ENCODE measurements at regions not wholly inside any gene's neighbourhood (a gene's known extent, or its start where the extent isn't known, plus 50 kb on each side); places are given as distances from the start of the nearest gene placed in this dataset.
"Not testable (repeated sequence)": the region's sequence is repeated elsewhere in the genome, so short reads cannot be mapped to it uniquely, and the experiment has no call there.

DNA sequence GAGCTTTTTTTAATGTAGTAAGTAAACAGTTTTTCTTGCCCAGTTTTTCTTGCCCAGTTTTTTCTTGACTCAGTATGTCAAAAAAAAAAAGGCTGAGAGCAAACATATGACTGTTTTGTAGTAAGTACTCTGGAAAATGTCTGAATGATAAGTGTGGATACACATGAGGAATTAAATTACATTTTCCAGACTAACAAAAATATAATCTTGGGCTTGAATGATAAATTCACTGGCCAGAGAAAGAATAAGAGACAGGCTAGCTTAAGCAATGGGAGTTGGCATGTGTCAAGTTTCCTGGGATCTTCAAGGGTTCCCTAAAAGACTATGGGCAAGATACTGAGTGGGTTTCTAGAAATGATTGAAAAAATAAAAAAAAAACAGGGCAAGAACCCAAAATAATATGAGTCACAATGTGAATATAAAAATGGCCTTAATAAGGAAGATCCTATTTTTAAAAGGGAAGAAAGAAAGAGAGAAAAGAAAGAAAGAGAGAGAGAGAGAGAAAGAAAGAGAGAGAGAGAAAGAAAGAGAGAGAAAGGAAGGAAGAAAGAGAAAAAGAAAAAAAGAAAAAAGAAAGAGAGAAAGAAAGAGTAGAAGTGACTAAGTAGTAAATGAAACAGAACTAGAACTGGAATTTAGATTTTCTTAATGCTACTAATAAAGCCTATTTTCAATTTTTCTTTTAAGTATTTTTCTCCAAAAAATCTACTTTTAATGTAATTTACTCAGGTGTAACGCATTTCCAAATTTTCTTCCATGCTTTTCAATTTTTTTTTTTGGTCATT is 60.2 kb downstream of the TFPI2 start:
- no peak for DNase-seq (ENCODE audit: low read depth in 2 of 2)

DNA sequence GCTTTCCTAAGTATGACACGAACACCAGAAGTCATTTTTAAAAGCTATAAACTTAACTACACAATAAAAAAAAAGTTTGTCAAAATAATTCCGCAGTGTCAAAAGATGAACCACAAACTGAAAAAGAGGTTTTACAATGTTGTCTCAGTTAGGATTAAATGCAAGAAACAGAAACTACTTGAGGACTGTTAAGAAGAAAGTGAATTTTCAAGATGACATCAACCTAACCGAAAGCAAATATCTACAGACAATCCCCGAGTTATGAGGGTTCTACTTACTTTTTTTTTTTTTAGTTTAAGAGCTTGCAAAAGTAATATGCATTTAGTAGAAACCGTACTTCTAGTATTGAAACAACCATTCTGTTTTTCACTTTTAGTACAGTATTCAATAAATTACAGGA is 62.3 kb downstream of the TFPI2 start:
- DNase-seq (ENCODE audit: low read depth in 2 of 2): no peak

DNA sequence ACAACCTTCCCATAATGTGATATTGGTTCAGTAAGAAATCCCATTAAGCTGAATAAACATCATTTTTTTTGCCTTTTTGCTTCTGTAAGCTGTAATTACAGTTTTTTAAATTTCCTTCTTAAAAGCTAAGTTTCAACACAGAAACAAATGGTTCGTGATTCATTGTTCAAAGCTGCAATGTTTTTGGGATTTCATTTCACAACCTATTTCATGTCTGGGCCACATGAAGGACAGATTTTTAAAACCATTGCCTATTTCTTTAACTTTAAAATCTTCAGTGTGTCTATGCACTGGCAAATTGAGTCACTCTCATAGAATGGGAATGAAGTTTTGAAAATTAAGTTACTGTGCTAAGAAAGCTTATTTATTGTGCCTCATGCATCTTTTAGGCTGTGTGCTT is 66.9 kb downstream of the TFPI2 start:
- DNase-seq (ENCODE audit: low read depth in 2 of 2): no peak

DNA sequence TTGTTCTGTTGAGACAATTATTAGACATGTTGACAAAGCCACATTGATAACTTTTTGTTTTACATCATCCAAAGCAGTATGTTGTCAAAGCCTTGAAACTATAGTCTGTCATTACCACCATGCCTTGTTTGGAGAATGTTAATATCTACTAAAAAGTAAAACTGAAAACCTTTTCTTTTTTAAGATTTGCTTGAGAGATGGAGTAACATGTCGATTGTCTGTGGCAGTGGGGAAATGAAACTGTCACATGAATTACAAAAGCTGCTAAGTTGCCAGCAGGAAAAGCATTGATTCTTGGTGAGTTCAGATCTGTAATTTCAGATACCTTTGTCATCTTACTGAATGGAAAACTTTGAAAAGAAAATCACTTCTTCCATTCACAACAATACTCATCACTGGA is 69.1 kb downstream of the TFPI2 start:
- no peak for DNase-seq (ENCODE audit: low read depth in 2 of 2)

DNA sequence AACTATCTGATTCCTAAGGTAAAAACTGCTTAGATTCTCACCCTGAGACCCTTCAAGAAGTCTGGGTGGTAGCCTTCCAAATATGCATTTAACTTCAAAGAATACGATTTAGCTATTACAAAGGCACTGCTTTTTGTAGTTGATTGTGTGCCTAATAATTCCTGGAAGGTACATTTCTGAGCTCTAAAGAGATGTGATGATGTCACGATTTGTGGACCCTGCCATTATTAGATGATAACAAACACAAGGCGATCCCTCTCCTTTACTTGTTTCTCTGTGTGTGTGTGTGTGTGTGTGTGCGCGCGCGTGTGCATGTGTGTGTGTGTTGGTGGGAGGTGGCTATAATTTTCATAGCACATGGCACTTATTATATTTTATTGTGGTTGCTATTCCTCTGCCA is 70.9 kb downstream of the TFPI2 start:
- DNase-seq (ENCODE audit: low read depth in 2 of 2): no peak

DNA sequence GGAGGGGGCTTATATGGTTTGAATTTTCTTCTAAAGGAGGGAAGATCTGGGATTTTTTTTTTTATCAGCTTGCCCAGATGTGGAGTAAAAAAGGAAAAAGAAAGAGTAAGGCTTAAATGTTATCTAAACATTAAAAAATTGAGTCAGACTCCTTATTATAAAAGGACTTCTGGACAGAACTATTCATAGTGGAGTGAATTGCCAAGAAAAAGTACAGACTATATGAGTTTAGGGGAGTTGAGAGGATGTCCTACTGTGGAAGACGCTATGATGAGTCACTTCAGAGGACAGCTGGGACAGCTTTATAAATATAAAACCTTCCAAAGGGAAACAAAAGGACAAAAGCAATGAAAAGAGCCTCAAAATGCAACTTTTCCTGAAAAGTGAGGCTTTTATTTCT is 73.0 kb downstream of the TFPI2 start:
- DNase-seq (ENCODE audit: low read depth in 2 of 2): no peak

DNA sequence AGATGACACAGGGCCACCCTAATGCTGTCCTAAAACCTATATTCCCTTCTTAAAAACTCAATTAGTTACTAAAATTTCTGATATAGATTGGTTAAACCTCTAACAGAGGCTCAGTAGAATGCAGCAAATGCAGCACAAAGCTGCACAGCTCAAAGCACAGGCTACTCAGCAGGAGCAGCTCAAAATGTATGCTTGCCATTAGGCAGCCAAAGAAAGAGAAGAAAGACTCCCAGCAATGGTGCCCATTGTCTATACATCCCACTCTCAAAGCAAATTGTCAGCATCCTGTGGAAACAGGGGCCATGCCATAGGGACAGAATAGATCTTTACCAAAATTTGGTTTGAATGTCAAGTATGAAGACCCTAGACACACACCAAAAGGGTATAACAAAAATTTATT is 73.5 kb downstream of the TFPI2 start:
- DNase-seq (ENCODE audit: low read depth in 2 of 2): no peak

DNA sequence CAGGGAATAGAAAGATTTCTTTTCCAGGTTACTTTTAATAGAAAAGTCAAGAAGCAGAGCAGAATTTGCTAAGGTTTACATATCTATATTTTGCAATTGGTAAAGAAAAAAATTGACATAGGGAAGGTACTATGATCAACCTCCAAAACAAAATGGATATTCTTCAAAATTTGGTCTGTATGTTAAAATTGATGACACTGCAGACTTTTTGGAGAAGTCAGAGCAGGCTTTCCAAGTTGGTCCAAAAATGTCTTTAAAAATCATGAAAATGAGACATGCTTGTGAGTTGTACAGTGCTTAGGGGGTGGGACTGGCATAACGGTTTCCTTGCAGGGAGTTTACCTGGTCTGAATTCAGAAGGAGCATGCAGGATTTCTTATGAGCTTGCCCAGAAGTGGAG is 77.0 kb downstream of the TFPI2 start:
- DNase-seq (ENCODE audit: low read depth in 2 of 2): no peak

DNA sequence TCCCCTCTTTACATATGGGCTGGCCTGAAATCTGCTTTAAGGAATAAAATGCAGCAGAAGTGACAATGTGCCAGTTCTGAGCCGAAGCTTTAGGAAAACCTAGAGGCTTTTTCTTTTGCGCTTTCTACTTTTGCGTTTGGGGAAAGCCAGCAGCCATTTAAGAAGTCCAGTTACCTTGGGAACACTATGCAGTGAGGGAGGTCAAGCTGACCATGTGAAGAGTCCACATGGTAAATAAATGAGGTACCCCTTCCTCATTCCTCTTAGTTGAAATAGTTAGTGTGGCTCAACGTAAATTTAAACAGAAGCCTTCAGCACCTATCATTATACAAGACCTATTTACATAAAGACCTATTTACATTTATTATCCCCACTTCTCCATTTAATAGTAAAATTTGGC is 78.5 kb downstream of the TFPI2 start:
- DNase-seq (ENCODE audit: low read depth in 2 of 2): no peak

DNA sequence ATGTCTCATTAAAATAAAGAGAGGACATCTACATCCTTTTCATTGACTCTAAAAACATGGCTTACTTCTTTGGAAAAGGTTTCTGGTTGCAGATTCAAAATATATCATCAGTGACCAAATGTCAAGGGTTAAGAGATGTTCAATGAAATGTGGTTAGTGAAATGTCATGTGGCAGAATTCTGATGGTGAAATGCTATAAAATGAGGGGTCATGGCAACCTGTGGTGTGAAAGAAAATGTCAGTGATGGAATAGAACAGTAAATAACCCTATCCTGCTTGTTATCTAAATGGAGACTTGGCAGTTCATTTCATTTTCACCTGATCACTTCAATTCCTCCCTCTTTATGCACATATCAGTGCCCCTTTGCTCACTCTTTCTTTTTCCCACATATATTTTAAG is 79.4 kb downstream of the TFPI2 start:
- no peak for DNase-seq (ENCODE audit: low read depth in 2 of 2)

DNA sequence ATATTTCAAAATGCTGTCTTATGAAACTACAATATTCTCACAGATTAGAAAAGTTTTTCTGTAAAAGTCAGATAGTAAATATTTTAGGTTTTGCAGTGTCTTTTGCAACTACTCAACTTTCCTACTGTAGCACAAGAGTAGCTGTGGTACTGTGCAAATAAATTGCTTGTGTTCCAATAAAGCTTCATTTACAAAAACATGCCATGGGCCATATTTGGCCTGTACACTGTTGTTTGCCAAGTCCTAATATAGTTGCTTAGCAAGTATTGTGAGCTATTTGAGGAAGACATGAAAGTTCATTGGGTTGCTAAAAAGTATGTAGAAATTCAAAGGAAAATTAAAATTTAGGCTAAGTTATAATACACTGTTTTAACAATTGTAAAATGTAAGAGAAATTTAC is 80.0 kb downstream of the TFPI2 start:
- no peak for DNase-seq (ENCODE audit: low read depth in 2 of 2)

DNA sequence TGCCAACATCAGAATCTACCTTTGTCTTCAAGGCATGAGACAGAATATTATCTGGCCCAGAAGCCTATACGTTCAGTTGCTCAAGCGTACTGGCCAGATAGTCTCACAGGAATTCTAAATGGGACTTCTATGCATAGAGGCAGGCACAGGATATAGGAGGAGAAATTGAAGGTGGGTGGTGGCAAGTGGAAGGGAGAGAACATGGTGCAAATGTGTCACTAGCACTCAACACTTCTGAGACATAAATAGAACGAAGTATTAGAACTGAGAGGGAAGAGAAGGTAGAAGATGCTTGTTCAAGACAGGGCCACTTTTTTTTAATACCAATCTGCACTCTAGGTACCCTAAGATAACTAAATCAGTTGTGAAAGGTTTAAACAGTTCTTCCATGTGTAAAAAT is 85.8 kb downstream of the TFPI2 start:
- no peak for DNase-seq (ENCODE audit: low read depth in 2 of 2)

DNA sequence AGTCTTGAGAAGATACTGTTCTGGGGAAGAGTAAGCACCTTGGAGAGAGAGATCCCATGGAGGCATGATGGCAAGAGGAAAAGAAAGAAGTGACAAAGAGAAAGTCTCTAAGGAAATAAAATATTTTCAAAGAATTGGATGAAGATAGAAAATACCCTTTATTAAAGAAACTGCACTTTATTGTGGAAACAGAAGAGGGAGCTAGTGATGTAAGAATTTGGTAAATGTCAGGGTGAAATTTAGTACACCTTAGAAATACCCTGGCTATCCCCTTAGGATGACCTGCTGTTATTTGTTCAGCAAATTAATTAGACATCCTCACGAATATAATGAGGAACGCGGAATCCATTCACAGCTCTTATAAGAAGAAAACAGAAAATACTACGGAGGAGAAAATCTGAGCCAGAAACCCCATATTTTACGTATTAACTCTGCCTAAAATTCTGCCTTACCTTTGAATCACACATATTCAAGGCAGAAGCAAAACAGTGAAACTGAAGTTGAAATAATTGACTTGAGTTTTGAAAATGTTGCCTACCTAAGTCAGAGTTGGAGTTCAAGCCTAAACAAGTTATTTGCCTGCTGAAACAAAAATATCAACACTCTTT is 90.7 kb downstream of the TFPI2 start:
- no peak for DNase-seq (ENCODE audit: low read depth in 2 of 2)

DNA sequence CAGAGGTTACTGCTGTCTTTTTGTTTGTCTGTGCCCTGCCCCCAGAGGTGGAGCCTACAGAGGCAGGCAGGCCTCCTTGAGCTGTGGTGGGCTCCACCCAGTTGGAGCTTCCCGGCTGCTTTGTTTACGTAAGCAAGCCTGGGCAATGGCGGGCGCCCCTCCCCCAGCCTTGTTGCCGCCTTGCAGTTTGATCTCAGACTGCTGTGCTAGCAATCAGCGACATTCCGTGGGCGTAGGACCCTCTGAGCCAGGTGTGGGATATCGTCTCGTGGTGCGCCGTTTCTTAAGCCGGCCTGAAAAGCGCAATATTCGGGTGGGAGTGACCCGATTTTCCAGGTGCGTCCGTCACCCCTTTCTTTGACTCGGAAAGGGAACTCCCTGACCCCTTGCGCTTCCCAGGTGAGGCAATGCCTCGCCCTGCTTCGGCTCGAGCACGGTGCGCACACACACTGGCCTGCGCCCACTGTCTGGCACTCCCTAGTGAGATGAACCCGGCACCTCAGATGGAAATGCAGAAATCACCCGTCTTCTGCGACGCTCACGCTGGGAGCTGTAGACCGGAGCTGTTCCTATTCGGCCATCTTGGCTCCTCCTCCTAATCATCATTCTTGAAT is 97.4 kb downstream of the TFPI2 start:
- not testable (repeated sequence) for DNase-seq (ENCODE audit: low read depth in 2 of 2)

DNA sequence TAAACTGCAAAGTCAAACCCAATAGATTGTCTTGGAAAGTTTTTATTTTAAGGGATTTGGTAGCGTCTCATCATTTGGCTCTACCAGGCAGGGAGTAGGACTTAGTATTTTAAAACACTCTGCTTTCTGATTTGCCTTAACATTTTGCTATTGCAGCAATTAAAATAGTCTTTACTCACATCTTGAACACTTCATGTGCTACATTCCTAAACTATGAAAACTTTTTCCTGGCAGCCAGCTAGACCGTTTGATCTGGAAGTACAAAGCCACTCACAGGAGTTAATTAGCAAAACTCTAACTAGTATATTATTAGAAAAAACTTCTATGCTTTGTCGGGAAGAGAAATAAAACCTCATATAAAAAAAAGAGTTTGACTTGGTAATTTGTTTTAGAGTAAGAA is 111.4 kb downstream of the TFPI2 start:
- DNase-seq (ENCODE audit: low read depth in 2 of 2): no peak

DNA sequence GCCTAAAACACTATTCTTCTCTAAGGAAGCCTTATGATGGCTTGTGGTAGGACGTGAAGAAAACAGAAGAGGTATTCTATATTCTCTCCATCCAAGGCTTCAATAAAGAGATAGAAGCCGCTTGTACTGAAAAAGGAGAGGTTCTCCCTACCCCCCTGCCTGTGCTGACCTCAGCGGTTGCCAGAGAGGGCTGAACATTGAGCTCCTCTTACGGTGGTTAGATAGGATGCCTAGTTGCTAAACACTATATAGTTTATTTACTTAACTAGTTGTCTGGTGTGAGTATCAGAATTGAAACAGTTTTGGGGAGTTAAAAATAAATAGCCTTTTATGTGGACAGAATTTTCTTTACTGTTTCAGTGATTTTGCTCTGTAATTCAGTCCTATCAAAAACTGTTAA is 112.2 kb downstream of the TFPI2 start:
- DNase-seq (ENCODE audit: low read depth in 2 of 2): no peak

DNA sequence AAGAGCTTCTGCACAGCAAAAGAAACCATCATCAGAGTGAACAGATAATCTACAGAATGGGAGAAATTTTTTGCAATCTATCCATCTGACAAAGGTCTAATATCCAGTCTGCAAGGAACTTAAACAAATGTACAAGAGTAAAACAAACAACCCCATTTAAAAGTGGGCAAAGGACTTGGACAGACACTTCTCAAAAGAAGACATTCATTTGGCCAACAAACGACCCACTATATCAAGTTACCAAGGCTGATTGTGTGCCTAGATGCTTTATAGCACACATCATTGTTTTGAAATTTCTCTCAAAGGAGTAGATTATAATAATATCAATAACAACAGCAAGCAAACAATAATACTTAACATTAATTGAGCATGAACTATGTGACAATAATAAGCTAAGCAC is 117.1 kb downstream of the TFPI2 start:
- DNase-seq (ENCODE audit: low read depth in 2 of 2): no peak

DNA sequence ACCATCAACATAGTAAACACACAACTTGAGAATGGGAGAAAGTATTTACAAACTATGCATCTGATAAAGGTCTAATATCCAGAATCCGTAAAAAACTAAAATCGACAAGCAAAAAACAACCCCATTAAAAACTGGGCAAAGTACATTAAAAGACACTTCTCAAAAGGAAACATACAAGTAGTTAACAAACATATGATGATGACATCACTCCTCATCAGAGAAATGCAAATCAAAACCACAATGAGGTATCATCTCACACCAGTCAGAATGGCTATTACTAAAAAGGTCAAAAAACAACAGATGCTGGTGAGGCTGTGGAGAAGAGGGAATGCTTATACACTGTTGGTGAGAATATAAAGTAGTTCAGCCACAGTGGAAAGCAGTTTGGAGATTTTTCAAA is 125.1 kb downstream of the TFPI2 start:
- no peak for DNase-seq (ENCODE audit: low read depth in 2 of 2)

DNA sequence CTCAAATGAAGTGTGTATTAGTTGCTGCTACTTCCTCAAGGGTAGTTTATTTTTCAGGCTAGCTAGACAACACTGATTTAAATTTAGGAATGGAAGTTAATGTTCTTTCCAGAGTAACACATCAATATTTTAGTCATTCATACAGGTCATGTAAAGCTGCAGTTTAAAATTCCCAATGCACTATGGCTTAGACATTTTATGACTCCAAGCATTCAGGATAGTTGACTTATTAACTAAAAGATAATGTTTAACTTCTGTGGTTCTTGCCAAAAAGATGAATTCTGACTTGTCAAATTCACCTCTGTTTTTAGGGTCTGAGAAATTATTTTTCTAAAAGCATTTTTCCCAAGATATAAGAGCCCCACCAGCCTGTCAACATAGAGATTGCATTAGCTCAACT is 131.9 kb downstream of the TFPI2 start:
- no peak for DNase-seq (ENCODE audit: low read depth in 2 of 2)

DNA sequence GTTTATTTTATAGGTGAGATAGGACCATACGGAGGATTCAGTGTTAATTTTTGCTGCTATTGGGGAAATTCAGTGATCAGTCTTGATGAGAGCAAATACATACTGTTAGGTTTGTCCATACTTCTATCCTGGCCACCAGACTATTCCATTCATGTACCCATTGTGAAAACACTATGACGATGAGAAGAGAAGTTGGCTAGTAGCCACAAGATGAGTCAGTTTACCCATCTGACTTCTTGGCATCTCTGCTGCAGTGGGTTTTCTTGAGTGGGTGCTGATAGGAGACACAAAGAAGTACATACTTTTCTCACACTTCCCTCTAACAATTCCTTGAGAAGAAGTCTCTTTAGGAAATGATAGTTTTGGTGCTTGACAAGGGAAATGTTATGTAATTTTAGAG is 133.1 kb downstream of the TFPI2 start:
- no peak for DNase-seq (ENCODE audit: low read depth in 2 of 2)

DNA sequence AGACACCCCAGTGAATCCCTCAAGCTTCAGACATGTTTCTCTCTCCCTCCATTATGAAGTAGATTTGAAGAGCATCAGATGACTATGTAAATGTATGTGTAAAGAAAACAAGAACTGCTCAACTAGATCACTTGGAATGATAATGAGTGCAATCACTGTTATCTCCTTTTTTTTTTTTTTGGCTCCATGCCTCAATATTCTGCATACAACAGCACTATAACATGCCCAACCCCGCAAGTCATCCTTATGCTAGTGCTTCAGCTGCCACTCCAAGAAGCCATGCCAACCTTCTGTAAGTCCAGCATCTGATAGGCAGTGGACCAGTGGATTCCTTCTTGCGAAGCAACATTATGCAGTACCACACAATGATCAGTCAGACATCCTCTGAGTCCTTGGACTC is 133.7 kb downstream of the TFPI2 start:
- DNase-seq (ENCODE audit: low read depth in 2 of 2): no peak

DNA sequence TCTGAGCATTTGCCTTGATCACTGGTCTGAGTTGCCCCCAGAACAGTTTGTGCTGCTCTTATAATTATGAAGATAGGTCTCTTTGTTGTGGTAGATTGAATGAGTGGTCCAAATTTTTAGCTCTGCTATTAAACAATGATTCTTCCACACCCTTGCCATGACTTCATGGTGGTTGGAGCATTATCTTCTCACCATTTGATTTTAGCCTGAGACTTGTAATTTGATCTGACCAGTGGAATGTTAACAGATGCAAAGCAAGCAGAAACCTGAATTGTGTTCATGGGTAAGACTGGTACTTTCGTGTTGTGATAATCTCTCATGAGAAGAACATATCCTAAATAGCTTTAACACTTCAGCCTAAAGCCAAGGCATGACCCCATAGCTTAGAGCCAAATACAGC is 139.1 kb downstream of the TFPI2 start:
- DNase-seq (ENCODE audit: low read depth in 2 of 2): no peak

DNA sequence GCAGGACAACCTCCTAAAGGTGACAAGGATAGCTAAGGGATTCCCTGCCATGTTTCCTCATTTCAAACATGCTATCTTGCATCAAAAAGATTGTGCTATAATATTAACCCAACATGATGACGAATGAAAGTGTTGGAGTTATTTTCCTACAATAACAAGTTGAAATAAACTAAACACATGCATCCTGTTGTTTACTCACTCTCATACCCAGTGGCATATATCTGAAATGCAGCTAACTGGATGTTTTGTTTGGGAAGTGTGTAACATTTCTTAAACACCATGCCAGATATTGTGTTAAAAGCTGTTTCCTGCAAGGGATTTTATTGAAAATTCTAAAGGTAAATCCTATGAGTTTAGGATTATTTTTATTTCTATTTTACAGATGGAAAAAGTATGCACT is 139.6 kb downstream of the TFPI2 start:
- no peak for DNase-seq (ENCODE audit: low read depth in 2 of 2)

DNA sequence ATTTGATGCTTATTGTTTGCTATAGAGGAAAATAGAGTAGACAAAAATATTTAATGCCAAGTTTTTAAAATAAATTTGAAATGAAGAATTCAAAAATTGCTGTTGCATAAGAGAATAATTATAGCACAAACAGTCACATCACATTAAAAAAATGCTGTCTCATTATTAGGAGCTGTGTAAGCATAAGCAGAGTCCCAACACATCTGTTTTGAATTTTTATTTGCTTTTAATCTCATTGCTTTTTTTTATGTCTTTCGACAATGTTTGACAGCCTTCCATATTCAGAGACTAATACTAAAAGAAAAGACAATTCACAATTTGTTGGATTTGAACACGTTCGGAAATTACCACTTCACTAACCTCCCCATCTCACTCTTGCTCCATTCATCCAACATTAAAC is 143.5 kb downstream of the TFPI2 start:
- DNase-seq (ENCODE audit: low read depth in 2 of 2): no peak

All from stimulated activated CD8-positive, alpha-beta memory T cell treated with anti-CD3 and anti-CD28 coated beads, Interleukin-2, amount 100 ng/mL, for 48 hours (primary cell).